HG02938 (cell line): ENCODE measurements at regions not wholly inside any gene's neighbourhood (a gene's known extent, or its start where the extent isn't known, plus 50 kb on each side); places are given as distances from the start of the nearest gene placed in this dataset.

ENCODE experiments used
- ATAC-seq: cut with Tn5 transposase; IDR thresholded peaks from one replicate; pipeline ENCODE4 v1.9.1; 2021; ENCODE audit warnings: mild to moderate bottlenecking, moderate library complexity; ENCODE audit not compliant: unreplicated experiment

DNA sequence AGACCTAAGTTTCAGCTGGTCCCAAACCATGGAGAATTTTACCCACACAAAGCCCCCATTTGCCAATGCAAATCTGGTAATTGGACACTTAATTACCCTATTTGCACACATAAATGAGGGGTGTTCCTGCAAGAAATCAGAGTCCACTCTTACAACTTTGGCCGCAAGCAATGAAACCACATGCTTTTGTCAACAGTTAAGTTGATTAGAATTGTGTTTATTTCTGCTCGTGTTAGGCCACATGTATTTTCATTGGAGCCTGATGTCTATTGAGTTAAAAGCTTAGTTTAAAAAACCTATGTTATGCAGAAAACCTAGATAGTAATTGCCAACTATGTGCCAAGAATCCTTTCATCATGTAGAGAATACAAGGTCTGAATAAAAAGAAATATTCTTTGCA, 153.8 kb upstream of the CMC1 start:
- no peak for ATAC-seq

DNA sequence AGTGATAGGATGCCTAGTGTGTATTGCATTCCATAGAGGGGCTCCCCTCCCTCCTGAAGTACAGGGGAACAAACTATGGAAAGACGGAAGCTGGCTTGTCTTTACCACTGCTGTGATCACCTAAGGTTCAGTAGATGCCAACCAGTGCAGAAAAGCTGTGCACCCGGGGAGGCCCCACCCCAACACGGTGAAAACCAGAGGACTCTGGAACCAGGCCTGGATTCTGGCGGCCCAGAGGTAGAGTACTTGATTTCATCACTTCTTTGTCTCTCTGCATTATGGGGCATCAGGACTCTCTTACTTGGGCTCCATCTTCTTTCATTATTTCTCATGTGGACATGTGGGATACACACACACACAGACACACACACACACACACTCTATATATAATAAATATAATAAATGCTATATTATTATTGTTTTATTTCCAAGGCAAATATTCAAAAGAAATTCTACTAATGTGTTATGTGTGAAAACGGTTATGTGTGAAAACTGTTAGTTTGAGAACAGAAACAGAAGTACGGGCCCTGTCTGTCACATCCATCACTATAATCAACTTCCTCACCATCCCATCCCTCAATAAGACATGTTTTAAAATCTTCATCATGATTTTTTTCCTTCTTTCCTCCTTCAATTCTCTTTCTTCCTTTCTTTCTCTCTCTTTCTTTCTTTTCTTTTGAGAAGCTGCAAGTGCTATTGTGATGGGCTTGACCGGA, 152.4 kb upstream of the CMC1 start:
- ATAC-seq = no peak

DNA sequence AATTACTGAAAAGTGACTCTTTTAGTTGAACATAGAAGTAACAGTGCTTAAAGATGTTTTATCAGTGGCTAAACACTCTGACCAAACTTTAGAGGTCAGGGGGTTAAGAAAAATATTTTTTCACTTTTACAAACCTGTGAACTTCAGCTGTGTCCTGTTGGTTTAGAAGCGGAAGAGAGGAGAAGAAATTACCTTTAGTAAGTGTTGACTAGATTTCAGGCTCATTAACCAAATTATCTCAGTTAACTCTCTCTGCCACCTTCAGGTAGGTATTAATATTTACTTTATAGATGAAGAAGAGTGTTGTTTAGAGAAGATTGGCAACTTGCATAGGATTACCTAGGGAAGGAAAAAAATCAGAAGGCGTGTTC, 151.9 kb upstream of the CMC1 start:
- no peak for ATAC-seq

DNA sequence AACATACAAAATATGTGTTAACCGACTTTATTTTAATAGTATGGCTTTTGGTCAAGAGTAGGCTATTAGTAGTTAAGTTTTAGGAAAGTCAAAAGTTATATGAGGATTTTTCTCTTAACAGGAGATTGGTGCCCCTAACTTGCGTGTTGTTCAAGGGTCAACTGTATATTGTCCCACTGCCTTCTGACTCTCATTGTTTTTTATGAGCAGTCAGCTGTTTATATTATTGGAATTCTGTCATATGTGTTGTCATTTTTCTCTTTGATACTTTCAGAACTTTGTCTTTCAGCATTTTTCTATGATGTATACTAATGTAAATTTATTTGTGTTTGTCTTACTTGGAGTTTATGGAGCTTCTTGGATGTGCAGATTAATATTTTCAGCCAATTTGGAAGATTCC, 142.1 kb upstream of the CMC1 start:
- no peak for ATAC-seq

DNA sequence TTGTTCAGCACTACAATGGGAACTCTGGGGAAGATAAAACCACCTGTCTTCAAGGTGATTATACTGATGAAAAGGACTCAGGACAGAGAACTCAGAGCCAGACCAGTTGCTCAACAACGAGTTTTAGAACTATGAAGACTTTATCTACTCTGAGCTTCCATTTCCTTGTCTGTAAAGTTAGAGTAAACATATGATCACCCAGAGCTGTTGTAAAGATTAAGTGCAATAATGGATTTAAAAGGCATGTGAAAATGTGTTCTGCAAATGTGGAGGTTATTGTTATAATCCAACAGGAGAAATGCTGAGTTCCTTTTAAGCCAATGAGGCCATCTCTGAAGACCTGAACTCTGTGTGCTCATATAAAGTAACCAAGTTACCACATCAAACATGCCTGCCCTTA, 139.7 kb upstream of the CMC1 start:
- no peak for ATAC-seq

DNA sequence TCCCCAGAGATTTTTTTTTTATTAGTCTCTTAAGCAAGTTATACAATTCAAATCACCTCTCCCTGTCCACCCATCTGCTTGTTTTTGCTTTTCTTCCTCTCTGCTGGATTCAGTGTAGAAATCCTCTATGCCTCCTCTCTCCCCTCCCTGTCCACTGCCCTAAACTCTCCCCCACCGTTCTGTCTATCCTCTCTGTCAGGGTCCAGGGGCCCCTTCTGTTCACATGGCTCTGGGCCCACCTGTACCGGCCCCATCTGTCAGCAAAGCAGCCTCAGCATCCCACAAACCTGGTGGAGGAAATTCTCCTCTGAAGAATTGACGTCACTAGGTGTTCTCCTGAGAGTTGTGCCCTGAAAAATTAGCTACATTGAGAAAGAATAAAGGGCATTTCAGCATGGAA, 137.6 kb upstream of the CMC1 start:
- ATAC-seq = no peak

DNA sequence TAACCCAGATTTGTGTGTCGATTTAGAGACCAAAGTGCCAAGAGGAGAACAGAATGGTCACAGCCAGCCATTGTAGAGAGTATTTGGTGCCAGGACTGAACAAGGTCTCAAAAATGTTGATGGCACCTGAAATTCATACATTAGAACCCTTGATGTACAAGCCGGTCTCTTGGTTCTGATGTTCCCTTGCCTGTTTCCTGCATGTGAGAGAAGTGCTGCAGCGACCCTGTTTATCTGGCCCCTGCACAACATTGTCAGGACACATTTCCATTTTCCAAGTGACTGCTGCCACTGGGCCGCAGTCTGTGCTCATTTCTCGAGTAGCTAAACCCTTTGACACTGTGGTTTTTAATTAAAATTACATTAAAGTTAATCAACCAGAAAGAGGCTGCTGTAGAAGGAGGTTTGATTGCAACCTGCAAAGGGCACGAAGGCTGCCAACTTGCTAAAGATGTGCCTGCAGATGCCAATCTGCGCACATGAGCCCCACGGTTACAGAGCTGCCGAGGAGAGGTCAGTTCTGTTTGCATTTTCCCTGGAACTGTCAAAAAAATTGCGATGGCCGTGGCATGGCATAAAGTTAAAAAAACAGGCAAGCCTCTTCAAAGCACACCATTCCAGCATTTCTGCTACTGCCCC, 136.4 kb upstream of the CMC1 start:
- no peak for ATAC-seq

DNA sequence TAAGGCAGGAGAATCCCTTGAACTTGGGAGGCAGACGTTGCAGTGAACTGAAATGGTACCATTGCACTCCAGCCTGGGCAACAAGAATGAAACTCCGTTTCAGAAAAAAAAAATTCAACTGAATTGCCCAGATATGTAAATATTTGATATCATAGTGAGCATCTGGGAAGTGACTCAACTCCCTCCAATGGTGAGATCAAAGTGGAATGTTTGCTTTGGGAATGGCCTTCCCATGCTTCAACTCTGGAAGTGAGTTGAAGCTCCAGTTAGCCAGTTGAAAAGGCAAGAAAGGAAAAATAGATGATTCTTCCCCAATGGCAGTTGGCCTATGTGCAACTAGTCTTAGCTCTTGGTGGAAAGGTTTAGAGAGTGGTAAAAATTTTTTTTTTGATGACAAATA, 131.6 kb upstream of the CMC1 start:
- no peak for ATAC-seq

DNA sequence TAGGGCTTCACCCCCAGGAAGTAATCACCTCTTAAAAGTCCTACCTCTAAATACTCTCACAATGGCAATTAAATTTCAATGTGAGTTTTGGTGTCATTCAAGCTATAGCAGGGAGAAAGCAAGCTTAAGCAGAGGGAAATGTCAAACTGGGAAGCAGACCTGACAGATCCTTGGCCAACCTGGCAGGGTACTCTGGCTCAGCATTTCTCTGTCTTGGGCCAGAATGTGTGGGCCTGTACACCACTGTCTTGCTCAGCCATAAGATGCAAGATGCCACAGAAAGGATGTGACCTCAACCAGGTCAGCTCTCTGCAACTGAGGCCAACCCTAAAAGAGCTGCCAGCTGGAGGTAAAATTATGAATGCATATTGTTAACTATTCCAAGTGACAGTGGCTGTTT, 130.6 kb upstream of the CMC1 start:
- ATAC-seq = no peak

DNA sequence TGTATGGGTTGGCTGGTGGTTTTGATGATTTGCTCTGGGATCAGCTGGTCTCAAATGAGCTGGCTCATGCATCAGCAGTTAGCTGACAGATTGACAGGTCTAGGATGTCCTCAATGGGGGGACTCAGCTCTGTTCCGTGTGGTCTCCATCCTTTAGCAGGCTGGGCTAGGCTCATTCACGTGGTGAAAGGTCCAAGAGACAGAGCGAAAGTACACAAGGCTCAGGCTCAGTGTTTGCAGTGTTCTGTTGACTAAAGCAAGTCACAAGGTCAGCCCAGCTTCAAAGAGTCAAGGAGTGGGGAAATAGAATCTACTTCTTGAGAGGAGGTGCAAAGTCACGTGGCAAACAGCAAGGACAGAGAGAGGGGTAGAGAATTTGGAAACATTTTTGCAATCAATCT, 126.5 kb upstream of the CMC1 start:
- no peak for ATAC-seq

DNA sequence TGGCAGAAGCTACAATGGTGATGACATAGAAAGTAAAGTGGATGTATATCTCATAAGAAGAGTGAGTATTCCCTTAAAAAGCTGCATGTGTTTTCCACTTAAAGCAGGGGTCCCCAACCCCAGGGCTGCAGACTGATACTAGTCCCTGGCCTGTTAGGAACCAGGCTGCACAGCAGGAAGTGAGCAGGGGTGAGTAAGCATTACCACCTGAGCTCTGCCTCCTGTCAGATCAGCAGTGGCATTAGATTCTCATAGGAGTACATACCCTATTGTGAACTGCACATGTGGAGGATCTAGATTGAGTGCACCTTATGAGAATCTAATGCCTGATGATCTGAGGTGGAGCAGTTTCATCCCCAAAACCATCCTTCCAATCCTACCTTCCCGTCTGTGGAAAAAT, 126.1 kb upstream of the CMC1 start:
- ATAC-seq = no peak

DNA sequence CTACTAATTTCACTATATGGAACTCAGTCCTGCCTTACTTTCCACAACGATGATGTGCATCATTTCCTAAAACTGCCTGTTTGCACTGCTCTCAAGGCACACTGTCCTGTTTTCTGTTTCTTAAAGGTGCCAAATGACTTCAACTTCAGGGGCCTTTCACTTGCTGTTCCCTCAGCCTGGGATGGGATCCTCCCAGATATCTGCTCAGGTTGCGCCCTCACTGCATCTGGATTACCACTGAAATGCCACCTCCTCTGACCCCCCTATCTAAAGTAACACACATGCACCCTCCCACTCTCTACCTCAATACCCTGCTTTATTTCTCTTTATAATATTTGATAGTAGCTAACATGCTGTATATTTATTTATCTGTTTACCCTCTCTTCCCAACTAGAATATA, 123.8 kb upstream of the CMC1 start:
- ATAC-seq = no peak

DNA sequence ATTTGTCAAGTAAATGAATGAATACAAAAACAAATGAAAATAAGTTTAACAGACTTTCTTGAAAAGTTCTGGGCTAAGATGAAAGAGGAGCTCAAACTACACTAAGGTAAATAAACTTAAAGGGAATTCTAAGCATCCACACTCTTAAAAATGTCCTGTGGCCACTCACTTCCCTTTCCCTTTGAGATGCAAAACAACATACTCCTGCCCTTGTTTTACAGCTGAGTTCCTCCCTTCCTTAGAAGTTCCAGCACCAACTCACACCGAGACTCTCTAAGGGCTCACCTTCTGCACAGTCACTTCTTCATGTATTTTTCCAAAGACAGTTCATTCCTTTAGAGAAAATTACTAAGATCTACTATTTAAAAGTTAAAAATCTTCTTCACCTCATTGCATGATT, 123.3 kb upstream of the CMC1 start:
- no peak for ATAC-seq

DNA sequence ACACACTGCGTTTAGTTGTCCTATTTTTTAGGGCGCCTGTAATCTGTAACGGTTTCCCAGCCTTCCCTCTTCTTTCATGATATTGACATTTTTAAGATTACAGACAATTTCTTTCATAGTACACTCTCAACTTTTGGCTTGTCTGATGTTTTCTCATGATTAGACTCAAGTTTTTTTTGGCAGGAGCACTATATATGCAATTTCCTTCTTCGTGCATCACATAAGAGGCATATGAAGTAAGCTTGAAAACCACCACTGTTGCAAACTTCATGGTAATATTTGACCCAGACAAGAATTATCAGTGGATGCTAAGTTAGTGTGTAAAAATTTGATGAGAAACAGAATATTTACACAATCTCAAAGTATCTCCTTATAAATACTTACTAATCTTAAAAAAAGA, 119.2 kb upstream of the CMC1 start:
- ATAC-seq = no peak

DNA sequence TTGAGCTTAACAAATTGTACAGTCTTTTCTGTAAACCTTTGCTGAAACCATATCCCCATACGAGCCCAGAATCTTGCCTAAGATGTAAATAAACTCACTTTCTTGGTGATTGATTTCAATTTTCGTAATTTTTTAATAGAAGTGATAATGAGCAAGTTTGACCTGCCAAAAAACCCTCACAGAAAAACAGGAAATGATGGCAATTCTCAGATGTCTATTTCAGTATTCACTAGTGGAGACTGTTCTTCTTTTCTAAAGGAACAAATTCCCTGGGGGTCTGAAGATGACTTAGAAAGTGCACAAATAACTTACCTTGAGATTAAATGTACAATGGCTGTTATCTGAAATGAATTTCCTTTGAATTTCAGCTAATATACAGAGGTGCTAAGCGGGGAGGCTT, 116.5 kb upstream of the CMC1 start:
- no peak for ATAC-seq

DNA sequence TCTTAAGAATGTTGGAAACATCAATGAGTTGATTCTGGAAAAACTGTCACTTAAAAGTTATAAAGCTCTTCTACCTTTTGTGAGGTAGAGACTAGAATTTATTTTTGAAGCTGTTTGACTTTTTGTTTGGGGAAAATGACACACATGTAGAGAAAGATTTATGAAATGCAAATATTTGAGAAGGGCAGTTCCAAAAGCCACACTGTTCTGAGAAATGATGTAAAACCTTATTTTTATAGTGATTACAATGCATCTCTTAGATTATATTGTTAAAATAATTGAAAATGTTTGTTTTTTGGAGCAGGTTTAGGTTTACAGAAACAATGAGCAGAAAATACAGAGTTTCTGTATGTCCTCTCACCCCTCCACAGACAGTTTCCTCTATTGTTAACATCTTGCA, 116.1 kb upstream of the CMC1 start:
- ATAC-seq = no peak

DNA sequence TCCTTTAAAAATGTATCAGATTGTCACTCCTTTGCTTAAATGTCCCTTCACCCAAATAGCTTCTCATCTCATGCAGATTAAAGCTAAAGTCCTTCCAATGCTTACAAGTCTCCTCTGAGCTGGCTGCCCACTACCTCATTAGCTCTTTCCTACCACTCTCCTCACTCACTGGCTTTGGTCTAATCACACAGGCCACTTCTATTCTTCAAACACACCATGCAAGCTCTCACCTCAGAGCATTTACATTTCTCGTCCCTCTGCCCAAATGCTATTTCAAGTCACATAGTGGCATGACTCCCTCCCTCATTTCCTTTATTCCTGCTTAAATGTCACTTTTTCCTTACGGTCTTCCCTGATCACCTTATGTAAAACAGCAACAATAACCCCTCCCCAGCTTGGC, 110.6 kb upstream of the CMC1 start:
- ATAC-seq = no peak

DNA sequence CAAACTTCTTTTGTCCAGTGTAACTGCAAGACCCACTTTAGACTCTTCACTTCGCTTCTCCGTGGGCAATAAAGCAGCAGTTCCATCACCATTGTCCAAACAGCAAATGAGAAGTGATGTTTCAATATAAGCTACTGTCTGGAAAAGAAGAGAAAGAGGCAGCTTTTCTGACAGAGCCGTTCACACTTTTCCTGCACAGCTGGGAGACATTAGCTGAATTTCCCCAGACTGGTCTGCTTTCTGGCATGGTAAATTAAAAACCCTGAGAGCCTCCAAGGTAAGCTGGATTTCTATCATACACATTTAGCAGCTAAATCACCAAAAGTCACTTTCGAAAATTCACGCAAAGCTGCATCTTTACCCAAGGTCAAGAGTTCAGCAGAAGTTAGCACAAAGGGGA, 108.5 kb upstream of the CMC1 start:
- no peak for ATAC-seq

DNA sequence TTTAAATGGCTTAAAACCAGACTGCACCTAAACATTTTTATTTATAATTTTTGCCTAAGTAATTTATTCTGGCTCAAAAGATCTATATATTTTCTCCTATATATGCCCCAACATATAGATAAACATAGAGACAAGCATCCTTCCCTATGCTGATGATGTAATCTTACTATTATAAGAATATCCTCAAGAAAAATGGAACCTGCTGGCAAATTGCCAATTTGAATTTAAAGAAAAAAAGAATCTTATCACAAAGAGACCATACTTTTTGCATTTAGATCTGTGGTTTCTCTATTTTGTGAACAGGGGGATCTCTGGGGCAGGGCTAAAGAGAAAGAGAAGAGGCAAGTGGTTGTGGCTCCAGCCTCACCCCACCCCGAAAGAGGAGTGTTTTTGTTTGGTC, 107.2 kb upstream of the CMC1 start:
- ATAC-seq = no peak

DNA sequence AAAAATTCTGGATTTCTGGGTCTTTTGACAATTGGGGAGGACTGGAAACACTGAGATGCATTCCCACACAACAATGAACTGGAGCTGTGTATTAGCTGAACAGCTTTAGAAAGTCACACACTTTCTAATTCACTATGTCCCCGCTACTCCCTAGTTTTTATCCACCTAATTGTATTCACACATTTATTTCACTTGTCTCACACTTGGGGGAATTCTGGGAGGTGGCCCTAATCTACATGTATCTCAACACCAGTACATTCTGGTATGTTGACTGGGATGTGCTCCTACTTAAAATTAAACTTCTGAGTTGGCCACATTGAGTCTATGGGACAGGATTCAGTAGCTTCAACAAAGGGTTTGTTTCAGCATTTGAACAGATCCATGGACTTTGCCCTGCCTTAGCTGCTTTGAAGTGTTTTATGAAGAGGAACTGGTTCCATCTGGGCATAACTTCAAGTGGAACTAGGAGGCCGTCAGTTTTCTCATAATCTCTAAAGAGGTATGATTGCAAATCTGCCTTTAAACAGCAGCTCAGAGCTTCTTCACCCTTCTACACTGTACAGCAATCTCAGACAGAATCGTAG, 106.5 kb upstream of the CMC1 start:
- no peak for ATAC-seq

DNA sequence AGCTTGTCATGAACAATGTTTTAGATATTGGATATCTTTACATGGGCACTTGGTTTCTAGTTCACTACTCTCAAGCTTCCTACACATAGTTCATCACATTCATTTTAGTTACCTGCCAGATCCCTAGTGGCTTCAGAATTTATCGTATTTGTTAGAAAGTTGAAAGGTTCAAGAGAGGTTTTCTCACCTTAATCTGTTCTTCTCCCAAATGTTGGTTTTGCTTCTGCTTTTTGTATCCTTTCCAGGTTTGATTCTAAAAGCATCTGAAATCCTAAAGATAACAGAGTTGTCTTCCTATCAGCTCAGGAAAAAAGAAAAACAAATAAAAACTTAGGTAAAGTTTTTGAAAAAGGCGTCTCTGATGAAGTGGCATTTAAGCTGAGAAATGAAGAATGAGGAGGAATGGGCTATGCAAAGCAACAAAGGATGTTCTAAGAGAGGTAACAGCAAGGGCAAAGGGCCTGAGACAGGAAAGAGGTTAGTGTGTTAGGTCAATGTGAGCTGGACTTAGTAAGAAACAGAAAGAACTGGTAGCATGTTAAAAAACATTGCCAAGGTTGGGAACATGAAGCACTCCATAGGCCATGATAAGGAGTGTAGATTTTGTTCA, 104.7 kb upstream of the CMC1 start:
- ATAC-seq = no peak

DNA sequence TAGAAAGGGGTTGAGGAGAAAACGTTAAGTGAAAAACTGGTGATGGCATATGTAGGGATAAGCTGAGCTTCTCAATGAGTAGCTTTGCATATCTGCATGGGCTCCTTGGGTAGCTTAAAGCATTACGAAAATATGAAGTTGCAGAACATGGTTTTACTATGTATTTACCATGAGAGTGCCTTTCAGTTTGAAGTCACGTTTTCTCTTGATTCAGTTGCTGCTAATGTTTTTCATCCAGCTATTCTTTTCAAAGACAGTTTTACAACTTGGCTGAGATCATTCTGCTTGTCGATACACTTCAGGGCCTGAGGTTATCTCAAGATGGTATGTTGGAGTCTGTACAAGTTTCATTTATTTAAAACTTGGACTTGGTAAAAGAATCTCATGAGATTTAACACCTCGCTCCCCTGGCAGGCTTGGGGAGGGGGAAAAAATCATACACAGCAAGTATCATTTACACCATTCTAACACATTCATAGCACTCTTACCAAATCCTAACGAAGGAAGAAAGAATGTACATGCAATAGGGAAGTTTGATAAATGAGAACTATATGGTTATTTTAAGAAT, 103.3 kb upstream of the CMC1 start:
- no peak for ATAC-seq
